Ectodermal cell (in vitro differentiated cells): ENCODE measurements at regions not wholly inside any gene's neighbourhood (a gene's known extent, or its start where the extent isn't known, plus 50 kb on each side); places are given as distances from the start of the nearest gene placed in this dataset.

Experiments
- H3K27ac ChIP-seq: 2 replicates; pipeline ENCODE4 v1.7.0; 2013; ENCODE audit warnings: mild to moderate bottlenecking, low read depth, low read length; ENCODE audit not compliant: insufficient read depth, poor library complexity, severe bottlenecking
- H3K27me3 ChIP-seq: 2 replicates; pipeline ENCODE4 v1.7.0; 2013; ENCODE audit warnings: mild to moderate bottlenecking, low read length; ENCODE audit not compliant: insufficient read depth, control insufficient read depth, poor library complexity, severe bottlenecking
- H3K36me3 ChIP-seq: one replicate; pipeline ENCODE4 v1.7.0; 2013; ENCODE audit warnings: low read length; ENCODE audit not compliant: control insufficient read depth, insufficient read depth
- H3K4me1 ChIP-seq: one replicate; pipeline ENCODE4 v1.7.0; 2013; ENCODE audit warnings: low read length; ENCODE audit not compliant: control insufficient read depth, insufficient read depth
- H3K4me3 ChIP-seq: 2 replicates; pipeline ENCODE4 v1.7.0; 2013; ENCODE audit warnings: low read depth, low read length, control low read depth; ENCODE audit not compliant: insufficient read depth
- H3K9me3 ChIP-seq: 2 replicates; pipeline ENCODE4 v1.7.0; 2013; ENCODE audit warnings: mild to moderate bottlenecking, low read length, moderate library complexity; ENCODE audit not compliant: control insufficient read depth
- WGBS, 2 experiments: methylation state at CpG; one replicate each; pipeline ENCODE4 v1.1.7; 2013; ENCODE audit warnings: missing lambda C conversion rate in 2 of 2; 5-methylcytosine and 5-hydroxymethylcytosine counted together

- Histone ChIP-seq H3K9me3 (no peaks in the 10 kb centered on the region), H3K4me3 (no peak overlapping the region)
- WGBS, 2 experiments = 80 to 88% methylated on average over 1 of the region's 1 CpG
Measured at GRCh38 chr15:47553947-47554346, 163.4 kb upstream of the SEMA6D start.

GRCh38 chr15:47561102-47561501, 156.2 kb upstream of the SEMA6D start:
- Histone ChIP-seq H3K36me3 (no peaks in the 10 kb centered on the region), H3K27me3 (no peaks in the 10 kb centered on the region), H3K4me3 (no peak overlapping the region), H3K27ac (no peak overlapping the region), H3K9me3 (no peaks in the 10 kb centered on the region), H3K4me1 (no peaks in the 10 kb centered on the region)
- WGBS, 2 experiments = 83 to 94% methylated on average over 1 of the region's 1 CpG

More at GRCh38 chr15:47553947-47554346, 163.4 kb upstream of the SEMA6D start:
- no peaks in the 10 kb centered on the region for H3K27me3 ChIP-seq
- no peaks in the 10 kb centered on the region for H3K36me3 ChIP-seq
- H3K27ac ChIP-seq = no peak overlapping the region
- no peaks in the 10 kb centered on the region for H3K4me1 ChIP-seq

- no peaks in the 10 kb centered on the region for H3K27me3 ChIP-seq
- peaks cover 6% of the 10 kb centered on the region for H3K4me1 ChIP-seq
- H3K36me3 ChIP-seq = no peaks in the 10 kb centered on the region
- 49% methylated on average over 2 of the region's 3 CpGs for WGBS, 2 experiments
- no peak overlapping the region for H3K27ac ChIP-seq
- H3K4me3 ChIP-seq = no peak overlapping the region
- no peaks in the 10 kb centered on the region for H3K9me3 ChIP-seq
Measured at GRCh38 chr15:47565949-47566348, 151.4 kb upstream of the SEMA6D start.

GRCh38 chr15:47566610-47567009, 150.7 kb upstream of the SEMA6D start:
- 95 to 97% methylated on average over 6 of the region's 6 CpGs for WGBS, 2 experiments
- Histone ChIP-seq H3K27me3 (no peaks in the 10 kb centered on the region), H3K36me3 (no peaks in the 10 kb centered on the region), H3K9me3 (no peaks in the 10 kb centered on the region), H3K27ac (no peak overlapping the region), H3K4me3 (no peak overlapping the region), H3K4me1 (peaks cover 10% of the 10 kb centered on the region)

DNA sequence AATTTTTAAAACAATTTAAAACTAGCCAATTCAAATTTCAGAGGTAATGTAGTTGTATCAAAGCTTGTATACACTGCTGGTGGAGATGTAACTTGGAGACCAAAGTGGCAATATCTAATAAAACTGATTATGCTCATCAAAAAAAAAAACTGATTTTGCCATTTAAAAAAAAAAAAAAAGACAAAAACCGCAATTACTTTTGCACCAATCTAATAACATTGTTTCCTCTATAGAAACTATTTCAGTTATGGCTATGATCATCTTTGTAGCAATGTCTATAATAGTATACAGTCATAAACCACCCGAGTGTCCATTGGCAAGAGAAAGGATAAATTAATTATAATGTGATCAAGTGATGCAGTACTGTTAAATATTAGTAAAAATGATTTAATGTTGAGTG, 149.3 kb upstream of the SEMA6D start:
- H3K27ac ChIP-seq = no peak overlapping the region
- no peaks in the 10 kb centered on the region for H3K36me3 ChIP-seq
- 88% methylated on average over 1 of the region's 2 CpGs; no CpG with 5 or more reads in 1 of the 2 experiments for WGBS, 2 experiments
- no peak overlapping the region for H3K4me3 ChIP-seq
- peaks cover 10% of the 10 kb centered on the region for H3K4me1 ChIP-seq
- no peaks in the 10 kb centered on the region for H3K27me3 ChIP-seq
- H3K9me3 ChIP-seq = no peaks in the 10 kb centered on the region

GRCh38 chr15:47570044-47570443, 147.3 kb upstream of the SEMA6D start:
- WGBS, 2 experiments = 93% methylated on average over 4 of the region's 4 CpGs
- Histone ChIP-seq H3K36me3 (no peaks in the 10 kb centered on the region), H3K9me3 (no peaks in the 10 kb centered on the region), H3K27me3 (no peaks in the 10 kb centered on the region), H3K27ac (no peak overlapping the region), H3K4me1 (peaks cover 10% of the 10 kb centered on the region), H3K4me3 (no peak overlapping the region)

GRCh38 chr15:47570451-47570850, 146.9 kb upstream of the SEMA6D start:
- Histone ChIP-seq H3K9me3 (no peaks in the 10 kb centered on the region), H3K27me3 (no peaks in the 10 kb centered on the region), H3K36me3 (no peaks in the 10 kb centered on the region), H3K4me1 (peaks cover 10% of the 10 kb centered on the region), H3K4me3 (no peak overlapping the region), H3K27ac (no peak overlapping the region)
- WGBS, 2 experiments = 49 to 54% methylated on average over 4 of the region's 4 CpGs

DNA sequence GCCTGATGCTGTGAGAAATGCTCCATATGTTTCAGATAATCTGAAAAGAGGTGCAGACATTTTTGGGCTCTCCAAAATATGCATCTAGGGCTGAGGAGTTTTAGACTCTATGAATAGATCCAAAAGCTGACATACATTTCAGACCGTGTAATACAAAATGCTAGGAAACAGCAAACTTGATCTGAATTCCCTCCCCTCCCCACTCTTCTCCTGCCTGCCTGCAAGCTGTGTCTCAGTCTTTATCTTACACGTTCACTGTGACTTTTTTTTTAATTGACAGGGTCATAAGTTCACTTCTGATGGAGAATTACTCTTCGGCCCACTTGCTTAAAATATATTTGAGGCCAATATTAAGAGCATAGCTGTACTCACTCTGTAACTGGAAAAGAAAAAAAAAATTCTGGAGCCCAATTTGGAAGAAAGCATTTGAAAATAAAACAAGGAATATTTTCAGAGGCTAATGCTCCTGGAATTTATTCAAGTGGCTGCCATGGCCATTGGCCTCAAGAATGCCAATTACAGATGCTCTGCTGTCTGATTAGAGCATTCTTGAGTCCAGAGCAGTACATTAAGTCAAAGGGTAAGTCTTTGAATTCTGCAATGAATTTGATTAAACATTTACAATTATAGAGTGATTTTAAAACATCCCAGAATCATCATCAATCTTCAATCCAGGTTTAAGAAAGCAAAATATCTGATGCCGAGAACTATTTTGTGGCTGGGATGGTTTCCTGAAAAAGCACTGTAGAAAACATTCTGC, 146.2 kb upstream of the SEMA6D start:
- Histone ChIP-seq H3K4me3 (no peak overlapping the region), H3K27ac (peak overlapping the region; percentile 5), H3K27me3 (no peaks in the 10 kb centered on the region), H3K36me3 (no peaks in the 10 kb centered on the region), H3K4me1 (peaks cover 10% of the 10 kb centered on the region), H3K9me3 (no peaks in the 10 kb centered on the region)
- WGBS, 2 experiments = 80 to 85% methylated on average over 4 of the region's 4 CpGs

GRCh38 chr15:47573673-47574072, 143.6 kb upstream of the SEMA6D start:
- H3K27ac ChIP-seq = no peak overlapping the region
- H3K4me1 ChIP-seq = peaks cover 10% of the 10 kb centered on the region
- H3K27me3 ChIP-seq = no peaks in the 10 kb centered on the region
- H3K36me3 ChIP-seq = no peaks in the 10 kb centered on the region
- no peaks in the 10 kb centered on the region for H3K9me3 ChIP-seq
- no peak overlapping the region for H3K4me3 ChIP-seq

DNA sequence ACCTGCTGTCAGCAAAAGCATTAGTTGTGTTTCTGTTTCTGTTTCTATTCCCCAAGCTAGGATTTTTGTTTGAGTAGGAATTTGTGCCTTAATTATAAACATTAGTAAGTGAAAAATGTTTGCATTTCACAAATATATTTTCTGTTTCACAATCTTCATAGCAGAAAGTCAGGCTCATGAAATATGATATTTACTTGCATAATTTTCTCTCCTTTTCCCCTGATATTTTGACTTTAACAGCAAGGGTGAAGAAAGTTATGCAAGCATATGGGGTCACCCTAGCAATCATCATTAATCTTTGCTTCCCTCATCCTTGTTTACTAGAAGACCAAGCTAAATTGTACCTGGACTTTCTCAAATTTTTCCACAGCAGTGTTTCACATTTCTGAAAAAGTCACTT, 140.3 kb upstream of the SEMA6D start:
- no peaks in the 10 kb centered on the region for H3K9me3 ChIP-seq
- H3K4me3 ChIP-seq = no peak overlapping the region
- H3K36me3 ChIP-seq = no peaks in the 10 kb centered on the region
- H3K27me3 ChIP-seq = no peaks in the 10 kb centered on the region
- no peak overlapping the region for H3K27ac ChIP-seq
- H3K4me1 ChIP-seq = peaks cover 4% of the 10 kb centered on the region

DNA sequence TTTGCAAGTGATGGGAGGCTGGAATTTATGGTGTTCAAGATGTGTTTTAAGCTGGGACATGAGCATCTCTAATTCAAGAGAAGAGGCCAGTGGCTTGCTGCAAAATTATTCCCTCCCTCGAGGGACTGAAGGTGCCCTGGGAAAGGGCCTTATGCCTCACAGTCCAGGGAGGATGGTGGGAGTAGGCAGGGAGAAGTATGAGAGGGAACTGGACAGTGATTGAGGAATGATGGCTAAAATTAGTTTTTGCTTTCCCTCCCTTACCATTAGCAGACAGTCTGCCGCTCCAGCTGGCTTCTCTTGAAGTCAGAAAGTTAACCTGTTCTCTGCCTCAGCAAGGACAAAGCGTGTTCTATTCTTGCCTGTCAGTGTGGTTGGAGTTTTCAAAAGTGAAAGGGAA, 139.8 kb upstream of the SEMA6D start:
- WGBS, 2 experiments = 69 to 72% methylated on average over 3 of the region's 3 CpGs
- no peak overlapping the region for H3K4me3 ChIP-seq
- H3K9me3 ChIP-seq = no peaks in the 10 kb centered on the region
- H3K4me1 ChIP-seq = peaks cover 6% of the 10 kb centered on the region
- no peaks in the 10 kb centered on the region for H3K27me3 ChIP-seq
- H3K27ac ChIP-seq = no peak overlapping the region
- H3K36me3 ChIP-seq = no peaks in the 10 kb centered on the region
